Epithelial cell of esophagus (primary cell): ENCODE measurements at regions not wholly inside any gene's neighbourhood (a gene's known extent, or its start where the extent isn't known, plus 50 kb on each side); places are given as distances from the start of the nearest gene placed in this dataset.
"Not testable (repeated sequence)": the region's sequence is repeated elsewhere in the genome, so short reads cannot be mapped to it uniquely, and the experiment has no call there.

Source experiments
- DNase-seq: peaks from one replicate; pipeline ENCODE4 v3.0.0; 2010; ENCODE audit warnings: low read depth
- H3K4me3 ChIP-seq: 2 replicates; pipeline ENCODE4 v1.5.1; 2011; ENCODE audit warnings: mild to moderate bottlenecking, low read length, control low read depth
- TF ChIP-seq, protein P1 (sequence below): IDR thresholded peaks from 2 replicates; pipeline ENCODE4 v1.5.1; 2011; ENCODE audit warnings: low read depth, mild to moderate bottlenecking, low read length, control low read depth, inconsistent platforms; ENCODE audit not compliant: insufficient read depth; ENCODE audit errors: missing control alignments

DNA sequence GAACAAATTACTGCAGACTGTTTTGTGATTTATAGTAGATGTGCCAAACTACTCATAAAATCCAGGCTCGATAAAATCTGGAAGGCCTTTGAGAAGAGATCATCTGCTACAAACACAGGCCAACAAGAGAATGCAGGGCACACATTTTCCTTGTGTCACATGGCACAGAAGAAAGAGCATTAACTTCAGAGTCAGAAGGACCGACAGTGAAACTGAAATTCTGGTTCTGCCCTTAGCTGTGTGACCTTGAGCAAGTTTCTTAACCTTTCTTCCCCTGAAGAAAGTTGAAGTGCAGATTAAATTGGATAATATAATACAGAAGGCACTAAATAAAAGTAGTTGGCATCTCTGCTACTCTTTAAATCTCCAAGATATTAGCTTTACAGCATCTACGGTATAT, 338.4 kb upstream of the IRAK1BP1 start:
- TF ChIP-seq, protein P1, sequence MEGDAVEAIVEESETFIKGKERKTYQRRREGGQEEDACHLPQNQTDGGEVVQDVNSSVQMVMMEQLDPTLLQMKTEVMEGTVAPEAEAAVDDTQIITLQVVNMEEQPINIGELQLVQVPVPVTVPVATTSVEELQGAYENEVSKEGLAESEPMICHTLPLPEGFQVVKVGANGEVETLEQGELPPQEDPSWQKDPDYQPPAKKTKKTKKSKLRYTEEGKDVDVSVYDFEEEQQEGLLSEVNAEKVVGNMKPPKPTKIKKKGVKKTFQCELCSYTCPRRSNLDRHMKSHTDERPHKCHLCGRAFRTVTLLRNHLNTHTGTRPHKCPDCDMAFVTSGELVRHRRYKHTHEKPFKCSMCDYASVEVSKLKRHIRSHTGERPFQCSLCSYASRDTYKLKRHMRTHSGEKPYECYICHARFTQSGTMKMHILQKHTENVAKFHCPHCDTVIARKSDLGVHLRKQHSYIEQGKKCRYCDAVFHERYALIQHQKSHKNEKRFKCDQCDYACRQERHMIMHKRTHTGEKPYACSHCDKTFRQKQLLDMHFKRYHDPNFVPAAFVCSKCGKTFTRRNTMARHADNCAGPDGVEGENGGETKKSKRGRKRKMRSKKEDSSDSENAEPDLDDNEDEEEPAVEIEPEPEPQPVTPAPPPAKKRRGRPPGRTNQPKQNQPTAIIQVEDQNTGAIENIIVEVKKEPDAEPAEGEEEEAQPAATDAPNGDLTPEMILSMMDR, result no peak
- no peak overlapping the region for H3K4me3 ChIP-seq
- no peak for DNase-seq

DNA sequence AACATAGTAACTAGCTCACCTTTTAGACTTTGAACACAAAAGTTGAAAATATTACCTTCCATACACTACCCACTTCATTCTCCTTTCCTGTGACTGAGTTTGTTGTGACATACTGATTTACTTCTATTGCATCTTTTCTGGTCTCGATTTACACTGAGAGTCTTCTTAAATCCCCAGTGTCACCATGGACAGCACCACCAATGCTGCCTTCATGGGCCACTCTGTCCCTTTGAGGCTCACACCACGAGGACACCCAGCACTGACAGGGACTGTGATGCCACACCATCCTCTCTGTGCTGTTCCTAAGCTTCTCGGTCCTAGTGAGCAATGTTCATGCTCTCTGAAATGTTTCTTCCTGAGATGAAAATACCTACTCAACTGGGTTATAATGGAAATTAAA, 337.1 kb upstream of the IRAK1BP1 start:
- TF ChIP-seq, protein P1, result no peak
- no peak overlapping the region for H3K4me3 ChIP-seq
- DNase-seq, result peak; percentile 9

DNA sequence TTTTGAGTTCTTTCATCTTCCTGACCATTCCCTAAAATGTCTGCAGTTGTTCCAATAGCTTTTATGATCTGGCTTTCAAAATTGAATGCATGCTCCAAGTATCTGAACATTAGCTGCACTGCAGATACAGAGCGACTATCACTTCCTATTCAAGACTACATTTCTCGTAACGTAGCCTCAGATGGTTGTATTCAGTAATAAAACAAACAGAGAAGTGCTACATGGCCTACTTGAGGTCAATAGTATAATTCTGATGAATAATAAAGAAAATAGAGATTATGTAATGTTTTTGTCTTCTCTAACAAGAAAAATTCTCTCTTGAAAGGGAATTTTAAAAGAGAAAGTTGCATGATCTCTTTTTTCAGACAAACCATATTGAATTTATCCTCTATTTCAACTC, 333.9 kb upstream of the IRAK1BP1 start:
- no peak for DNase-seq
- H3K4me3 ChIP-seq, result no peak overlapping the region
- TF ChIP-seq, protein P1, result no peak

DNA sequence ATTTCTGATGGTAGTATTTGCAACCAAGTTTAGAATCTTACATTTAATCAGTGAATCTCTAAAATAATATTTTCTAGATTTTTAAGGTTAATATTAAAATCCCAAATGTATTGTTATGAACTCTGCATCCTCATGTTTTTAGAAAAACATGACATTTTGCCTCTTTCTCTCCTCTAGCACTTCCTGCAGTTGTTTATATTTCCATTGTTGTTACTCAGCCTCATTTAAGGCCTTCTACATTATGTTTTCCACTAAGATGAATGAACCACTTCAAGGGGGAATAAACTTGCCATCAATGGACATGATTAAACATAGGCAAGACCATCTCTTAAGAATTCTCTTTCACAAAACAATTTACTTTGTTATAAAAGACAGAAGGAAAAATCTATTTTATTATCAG, 333.5 kb upstream of the IRAK1BP1 start:
- no peak overlapping the region for H3K4me3 ChIP-seq
- TF ChIP-seq, protein P1, result no peak
- no peak for DNase-seq

DNA sequence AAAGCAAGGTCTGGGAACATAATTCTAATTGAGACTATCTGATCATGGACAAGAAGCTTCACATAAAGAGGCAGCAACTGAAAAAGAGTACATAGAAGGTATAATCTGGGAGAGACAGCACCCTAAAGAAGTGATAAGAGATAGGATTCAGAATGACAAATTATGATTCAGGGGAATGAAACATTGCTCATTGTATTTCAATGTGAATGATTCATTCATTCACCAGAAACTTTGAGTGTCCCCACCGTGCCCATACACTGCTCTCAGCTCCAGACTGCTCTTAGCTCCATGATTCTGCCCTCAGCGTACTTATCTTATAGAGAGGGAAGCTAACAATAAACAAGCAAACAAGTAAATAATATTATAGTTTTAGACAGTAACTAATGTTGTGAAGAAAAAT, 329.3 kb upstream of the IRAK1BP1 start:
- no peak overlapping the region for H3K4me3 ChIP-seq
- peak; percentile 80 for DNase-seq
- TF ChIP-seq, protein P1, result no peak

DNA sequence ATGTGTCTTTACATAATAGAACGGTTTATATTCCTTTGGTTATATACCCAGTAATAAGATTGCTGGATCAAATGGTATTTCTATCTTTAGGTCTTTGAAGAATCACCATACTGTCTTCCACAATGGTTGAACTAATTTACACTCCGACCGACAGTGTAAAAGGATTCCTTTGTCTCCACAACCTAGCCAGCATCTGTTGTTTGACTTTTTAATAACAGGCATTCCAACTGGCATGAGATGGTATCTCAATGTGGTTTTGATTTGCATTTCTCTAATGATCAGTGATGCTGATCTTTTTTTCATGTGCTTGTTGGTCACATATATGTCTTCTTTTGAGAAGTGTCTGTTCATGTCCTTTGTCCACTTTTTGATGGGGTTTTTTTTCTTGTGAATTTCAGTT, 319.7 kb upstream of the IRAK1BP1 start:
- DNase-seq, result not testable (repeated sequence)

DNA sequence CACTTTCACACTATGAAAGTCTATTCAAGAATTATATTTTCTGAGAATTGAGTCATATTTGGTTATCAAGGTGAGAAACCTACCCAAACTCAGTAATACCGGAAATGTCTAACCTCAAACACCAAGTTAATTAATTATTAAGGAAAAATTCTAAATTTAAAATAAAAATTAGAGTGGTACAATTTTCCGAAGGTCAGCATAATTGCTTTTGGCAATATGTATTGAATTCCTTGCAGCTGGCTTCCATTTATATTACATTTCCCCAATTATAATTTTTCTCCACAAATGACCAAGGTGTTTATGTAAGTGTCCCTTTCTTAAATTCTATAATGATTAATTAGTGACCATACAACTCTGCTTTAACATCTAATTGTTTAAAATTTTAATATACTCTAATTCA, 316.0 kb upstream of the IRAK1BP1 start:
- TF ChIP-seq, protein P1, result no peak
- DNase-seq, result no peak
- no peak overlapping the region for H3K4me3 ChIP-seq

More for the DNA sequence above, 319.7 kb upstream of the IRAK1BP1 start:
- not testable (repeated sequence) for H3K4me3 ChIP-seq

DNA sequence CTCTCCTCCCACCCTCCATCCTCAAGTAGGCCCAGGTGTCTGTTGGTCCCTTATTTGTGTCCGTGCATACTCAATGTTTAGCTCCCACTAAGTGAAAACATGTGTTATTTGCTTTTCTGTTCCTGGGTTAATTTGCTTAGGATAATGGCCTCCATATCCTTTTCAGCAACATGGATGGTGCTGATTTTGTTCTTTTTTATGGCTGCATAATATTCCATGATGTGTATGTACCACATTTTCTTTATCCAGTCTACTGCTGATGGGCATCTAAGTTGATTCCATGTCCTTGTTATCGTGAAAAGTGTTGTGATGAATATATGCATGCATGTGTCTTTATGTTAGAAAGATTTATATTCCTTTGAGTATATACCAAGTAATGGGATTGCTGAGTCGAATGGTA, 314.9 kb upstream of the IRAK1BP1 start:
- TF ChIP-seq, protein P1, result no peak
- DNase-seq, result no peak
- H3K4me3 ChIP-seq, result no peak overlapping the region
